GM18520 (cell line): ENCODE measurements at regions not wholly inside any gene's neighbourhood (a gene's known extent, or its start where the extent isn't known, plus 50 kb on each side); places are given as distances from the start of the nearest gene placed in this dataset.

Experiments used
- ATAC-seq: cut with Tn5 transposase; IDR thresholded peaks from one replicate; pipeline ENCODE4 v1.9.1; 2021; ENCODE audit not compliant: unreplicated experiment

- no peak for ATAC-seq
Measured at GRCh38 chr1:229884765-229885164, 182.3 kb upstream of the GALNT2 start.

DNA sequence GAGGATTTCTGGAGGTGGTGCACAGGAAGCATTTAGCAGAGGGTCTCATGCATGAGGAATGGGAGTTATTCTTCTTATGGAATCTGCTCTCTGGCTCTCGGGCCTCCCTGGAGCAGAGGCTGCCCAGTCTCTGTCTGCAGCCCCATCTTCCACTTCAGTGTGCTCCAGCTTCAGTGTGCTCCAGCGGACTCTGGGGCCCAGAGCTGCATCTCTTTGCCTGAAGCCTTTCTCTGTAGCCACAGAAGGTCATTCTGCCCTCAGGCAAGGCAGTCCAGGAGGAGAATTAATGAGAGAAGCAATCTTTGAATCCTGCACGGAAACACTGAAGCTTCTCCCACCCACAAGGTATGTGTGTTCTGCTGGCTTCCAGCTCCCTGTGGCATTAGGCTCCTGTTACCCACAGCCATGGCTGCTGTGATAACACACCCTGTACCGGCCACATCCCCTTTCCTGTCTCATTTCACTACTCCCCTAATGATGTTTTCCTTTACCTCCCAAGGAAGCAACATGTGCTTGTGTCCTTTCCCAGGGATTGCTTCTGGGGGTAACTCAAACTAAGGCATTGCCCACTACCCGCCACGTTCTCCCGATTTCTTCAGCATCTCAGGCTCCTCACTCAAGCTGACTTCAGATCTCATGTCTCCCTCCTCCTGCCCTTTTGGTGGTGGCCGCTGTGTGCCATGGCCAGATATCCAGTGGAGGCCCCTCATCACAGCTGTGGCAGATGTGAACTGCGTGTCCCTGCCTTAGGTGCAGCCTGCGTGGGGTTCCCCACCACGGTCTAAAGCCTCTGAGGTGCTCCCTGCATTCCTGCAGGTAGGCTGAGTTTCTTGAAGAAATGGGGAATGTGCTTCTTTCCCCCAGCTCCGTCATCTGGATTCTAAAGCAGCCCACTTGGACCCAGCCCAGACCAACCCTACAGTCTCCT lies 181.2 kb upstream of the GALNT2 start:
- ATAC-seq: no peak

- no peak for ATAC-seq
Measured at GRCh38 chr1:229886636-229887035, 180.4 kb upstream of the GALNT2 start.

GRCh38 chr1:229887043-229887822 lies 179.8 kb upstream of the GALNT2 start:
- ATAC-seq: no peak

DNA sequence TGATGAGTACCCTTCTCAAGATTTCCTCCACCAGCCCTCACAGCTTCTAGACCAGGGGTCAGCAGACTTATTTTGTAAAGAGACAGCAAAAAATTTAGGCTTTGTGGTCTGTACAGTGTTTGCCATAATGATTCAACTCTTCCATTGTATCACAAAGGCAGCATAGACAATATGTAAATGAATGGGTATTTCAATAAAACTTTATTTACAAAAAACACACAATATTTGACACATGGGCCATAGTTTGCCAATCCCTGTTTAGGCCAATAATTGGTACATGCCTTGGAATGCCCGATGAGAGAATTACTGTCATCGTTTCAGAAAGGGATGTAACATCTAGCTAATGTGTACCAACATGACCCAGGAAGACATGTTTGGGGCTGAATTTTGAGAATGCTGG lies 178.9 kb upstream of the GALNT2 start:
- ATAC-seq: no peak

DNA sequence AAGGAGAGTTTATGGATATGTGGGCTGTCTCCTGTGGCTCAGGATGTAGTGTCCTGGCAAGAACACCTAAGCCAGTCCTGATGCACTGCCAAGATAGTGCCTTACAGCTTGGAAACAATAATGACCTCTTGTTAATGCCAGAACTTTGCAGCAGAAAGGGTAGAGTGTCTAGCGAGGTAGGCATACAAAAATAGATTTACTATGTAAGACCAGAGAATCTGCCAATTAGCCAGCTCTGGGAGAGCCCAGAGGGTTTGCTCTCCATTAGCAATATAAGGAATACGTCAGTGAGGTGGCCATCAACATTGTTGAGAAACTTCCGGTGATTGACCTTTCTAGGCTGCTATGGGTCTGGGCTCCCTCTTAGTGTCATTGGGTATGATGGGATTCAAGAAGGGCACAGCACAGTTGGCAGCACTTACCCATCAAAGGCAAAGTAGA lies 178.5 kb upstream of the GALNT2 start:
- ATAC-seq: no peak

DNA sequence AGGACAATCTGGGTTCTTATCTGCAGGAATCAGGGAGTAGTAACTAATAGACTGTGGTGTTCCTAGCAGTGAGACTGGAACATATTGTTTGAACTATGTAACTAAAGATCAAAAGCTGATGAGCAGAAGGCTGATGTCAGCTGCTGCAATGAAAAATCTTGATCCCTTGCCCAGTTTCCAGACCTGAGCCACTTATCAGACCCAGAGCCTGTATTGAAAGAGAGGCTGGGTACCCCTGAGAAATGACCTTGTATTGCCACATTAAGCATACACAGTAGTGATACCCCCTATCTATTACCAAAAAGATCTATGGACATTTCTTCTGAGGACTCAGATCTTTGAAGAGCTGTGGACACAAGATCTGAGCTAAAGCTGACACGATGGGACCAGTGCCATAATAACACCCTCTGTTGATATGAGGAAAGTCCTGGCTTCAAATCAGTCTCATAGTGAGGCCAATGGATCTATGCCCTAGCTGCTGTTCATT lies 178.0 kb upstream of the GALNT2 start:
- no peak for ATAC-seq

DNA sequence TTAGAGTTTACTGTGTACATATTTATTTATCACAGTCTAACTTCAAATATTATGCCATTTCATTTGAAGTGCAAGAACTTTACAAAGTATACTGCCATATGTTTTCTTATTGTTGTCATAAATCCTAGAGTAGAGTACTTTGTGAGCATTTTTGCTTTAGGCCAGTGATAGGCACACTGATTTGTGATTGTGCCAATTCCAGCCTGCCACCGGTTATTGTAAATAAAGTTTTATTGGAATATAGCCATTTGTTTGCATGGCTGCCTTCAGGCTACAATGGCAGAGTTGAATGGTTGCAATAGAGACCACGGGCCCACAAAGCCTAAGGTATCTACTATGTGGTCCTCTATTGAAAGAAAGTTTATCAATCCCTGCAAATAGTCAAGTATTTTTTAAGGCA lies 175.8 kb upstream of the GALNT2 start:
- ATAC-seq: no peak

- ATAC-seq: no peak
Measured at GRCh38 chr1:229892515-229893117, 174.4 kb upstream of the GALNT2 start.

DNA sequence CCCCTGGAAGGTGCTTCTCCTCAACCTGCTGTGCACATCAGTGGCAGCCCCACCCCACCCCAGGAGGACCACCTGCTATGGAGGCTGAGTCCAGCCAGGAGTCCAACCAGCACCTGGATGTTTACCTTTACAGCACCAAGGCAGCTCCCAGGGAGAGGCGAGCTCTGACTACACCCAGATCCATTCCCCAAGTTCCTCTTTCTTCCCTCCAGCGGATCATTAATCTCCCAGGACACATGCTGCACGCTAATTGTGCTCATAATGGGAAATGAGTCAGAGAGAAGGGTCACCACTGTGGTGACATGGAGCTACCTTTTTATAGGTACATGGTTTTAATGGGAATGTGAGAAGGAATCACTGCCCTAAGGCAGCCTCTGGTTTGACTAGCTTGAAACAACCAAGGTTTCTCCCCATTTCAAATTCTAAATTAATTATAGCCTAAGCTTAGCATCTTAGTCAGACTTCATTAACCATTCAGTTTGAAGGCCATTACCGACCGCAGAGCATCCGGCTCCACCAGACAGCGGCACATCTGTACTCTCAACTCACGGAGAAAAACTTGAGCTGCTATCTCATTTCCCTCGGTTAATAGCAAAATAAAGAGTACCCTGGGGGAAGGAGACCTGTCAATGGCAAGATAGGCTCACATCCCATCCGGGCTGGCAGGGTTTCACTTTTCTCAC lies 173.1 kb upstream of the GALNT2 start:
- no peak for ATAC-seq

- no peak for ATAC-seq
Measured at GRCh38 chr1:229894532-229894931, 172.5 kb upstream of the GALNT2 start.

DNA sequence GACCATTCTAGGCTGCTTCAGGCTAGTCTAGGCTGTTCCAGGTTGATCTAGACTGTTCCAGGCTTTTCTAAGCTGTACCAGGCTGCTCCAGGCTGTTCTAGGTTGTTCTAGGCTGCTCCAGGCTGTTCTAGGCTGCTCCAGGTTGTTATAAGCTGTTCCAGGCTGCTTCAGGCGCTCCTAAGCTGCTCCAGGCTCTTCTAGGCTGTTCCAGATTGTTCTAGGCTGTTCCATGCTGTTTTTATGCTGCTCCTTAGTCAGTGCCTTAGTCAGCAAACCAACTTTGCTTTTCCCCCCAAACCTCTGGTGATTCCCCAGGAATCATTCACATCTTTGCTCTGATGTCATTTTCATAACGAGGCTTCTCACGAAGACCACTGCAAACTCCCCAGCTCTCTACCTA lies 171.4 kb upstream of the GALNT2 start:
- no peak for ATAC-seq

- ATAC-seq: no peak
Measured at GRCh38 chr1:229896306-229896705, 170.7 kb upstream of the GALNT2 start.

GRCh38 chr1:229896861-229897260 lies 170.2 kb upstream of the GALNT2 start:
- ATAC-seq: no peak

DNA sequence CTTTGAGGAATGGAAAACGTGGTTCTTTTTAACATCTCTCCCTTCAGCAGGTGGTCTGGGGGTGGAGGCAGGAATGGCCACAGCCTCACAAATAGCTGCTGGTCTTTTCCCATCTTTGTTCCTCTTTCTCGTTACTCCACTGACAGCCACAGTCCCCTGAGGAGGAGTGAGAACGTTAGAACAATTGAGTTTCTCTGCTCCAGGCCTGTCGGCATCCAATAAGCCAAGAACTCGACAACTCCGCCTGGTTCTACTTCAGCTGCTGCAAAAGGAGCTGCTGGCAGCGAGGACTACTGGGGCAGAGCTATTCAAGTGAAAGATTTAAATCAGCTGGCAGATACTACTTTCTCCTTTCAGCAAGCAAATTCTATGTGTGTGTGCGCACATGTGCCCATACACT lies 169.5 kb upstream of the GALNT2 start:
- ATAC-seq: no peak

DNA sequence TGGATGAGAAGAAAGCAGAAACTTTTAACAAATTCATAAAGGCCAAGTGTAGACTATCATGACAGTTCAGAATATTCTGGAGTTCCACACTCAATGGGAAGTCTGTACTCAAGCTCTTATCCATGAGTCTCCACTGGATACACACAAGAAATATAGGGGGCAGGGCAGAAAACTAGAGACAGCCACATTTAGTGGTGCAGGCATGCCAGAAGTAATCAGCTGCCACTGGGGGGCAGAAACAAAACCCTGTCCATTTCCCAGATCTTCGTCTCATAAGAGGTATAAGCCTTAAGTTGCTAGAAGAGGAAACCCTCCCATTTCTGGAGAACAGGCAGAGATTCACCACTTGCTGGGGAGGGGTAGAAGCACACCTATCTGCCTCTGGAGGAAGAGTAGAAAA lies 166.8 kb upstream of the GALNT2 start:
- ATAC-seq: no peak

DNA sequence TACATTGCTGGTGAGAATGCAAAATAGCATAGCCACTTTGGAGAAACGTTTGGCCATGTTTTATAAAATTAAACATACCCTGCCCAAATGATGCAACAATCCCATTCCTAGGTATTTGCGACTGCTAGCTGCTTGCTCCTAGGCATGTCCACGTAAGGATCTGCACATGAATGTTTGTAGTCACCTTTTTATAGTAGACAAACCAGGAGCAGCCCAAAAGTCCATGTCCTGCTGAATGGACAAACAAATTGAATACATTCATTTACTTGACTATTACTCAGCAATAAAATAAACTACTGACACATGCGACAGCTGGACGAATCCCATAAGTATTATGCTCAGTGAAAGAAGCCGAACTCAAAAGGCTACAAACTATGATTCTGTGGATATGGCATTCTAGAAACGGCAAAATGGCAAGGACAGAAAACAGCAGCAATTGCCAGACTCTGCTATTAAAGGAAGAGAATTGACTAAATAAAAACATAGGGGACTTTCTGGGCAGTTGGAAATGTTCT lies 161.9 kb upstream of the GALNT2 start:
- ATAC-seq: no peak

DNA sequence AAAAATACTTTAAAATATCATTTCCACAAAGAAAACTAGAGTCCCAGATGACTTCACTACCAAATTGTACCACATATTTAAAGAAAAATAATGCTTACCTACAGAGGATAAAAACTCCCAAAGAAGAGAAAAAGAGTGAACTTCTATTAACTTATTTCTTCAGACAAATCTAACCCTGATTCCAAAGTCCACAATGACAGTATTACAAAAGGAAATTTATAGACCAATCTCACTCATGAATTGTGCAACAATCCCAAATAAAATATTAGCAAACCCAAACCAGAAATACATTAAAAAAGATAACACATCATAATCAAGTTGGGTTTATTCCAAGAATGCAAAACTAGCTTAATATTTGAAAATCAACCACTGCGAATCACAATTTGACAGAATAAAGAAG lies 161.4 kb upstream of the GALNT2 start:
- no peak for ATAC-seq

- ATAC-seq: no peak
Measured at GRCh38 chr1:229907884-229908638, 159.0 kb upstream of the GALNT2 start.

- no peak for ATAC-seq
Measured at GRCh38 chr1:229908689-229909088, 158.3 kb upstream of the GALNT2 start.
